Skin of body (tissue), 1 donor: ENCODE measurements at regions not wholly inside any gene's neighbourhood (a gene's known extent, or its start where the extent isn't known, plus 50 kb on each side); places are given as distances from the start of the nearest gene placed in this dataset.
"Not testable (repeated sequence)": the region's sequence is repeated elsewhere in the genome, so short reads cannot be mapped to it uniquely, and the experiment has no call there.

Experiments
- DNase-seq: peaks from one replicate; lab custom pipeline; 2025; lab: John Stamatoyannopoulos, UW

DNA sequence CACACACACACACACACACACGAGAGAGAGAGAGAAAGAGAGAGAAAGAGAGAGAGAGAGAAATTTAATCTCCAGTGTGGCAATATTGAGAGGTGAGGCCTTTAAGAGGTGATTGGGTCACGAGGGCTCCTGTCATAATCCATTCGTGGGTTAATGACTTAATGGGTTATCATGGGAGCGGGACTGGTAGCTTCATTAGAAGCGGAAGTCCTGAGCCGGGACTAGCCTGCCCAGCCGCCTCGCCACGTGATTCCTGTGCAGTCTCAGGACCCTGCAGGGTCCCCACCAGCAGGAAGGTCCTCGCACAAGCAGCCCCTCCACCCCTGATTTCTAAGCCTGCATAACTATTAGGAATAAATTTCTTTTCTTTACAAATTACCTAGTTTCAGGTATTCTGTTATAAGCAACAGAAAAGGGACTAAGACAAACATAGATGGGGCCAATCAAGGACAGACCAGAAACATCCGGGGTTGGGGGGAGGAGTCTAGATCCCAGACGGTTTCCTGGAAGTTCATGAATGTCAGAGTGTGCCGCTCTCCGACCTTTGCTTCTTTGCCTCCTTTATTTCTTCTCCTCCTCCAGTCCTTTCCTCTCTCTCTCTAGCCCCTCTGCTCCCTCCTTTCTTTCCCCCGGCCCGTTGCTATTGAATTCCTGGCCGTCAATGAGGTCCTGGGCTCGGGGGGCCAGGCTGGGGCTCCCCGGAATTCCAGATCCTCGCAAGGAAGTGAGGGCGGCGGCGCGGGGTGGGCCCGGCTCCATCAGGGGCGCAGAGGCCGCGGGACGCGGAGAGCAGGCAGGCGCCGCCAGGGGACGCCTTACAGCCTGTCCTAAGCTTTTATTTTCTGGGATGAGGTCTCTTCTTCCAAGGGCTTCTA lies 146.8 kb downstream of the CYP26A1 start:
- DNase-seq, result no peak

GRCh38 chr10:93221171-93221496 lies 147.4 kb downstream of the CYP26A1 start:
- DNase-seq, result no peak

DNA sequence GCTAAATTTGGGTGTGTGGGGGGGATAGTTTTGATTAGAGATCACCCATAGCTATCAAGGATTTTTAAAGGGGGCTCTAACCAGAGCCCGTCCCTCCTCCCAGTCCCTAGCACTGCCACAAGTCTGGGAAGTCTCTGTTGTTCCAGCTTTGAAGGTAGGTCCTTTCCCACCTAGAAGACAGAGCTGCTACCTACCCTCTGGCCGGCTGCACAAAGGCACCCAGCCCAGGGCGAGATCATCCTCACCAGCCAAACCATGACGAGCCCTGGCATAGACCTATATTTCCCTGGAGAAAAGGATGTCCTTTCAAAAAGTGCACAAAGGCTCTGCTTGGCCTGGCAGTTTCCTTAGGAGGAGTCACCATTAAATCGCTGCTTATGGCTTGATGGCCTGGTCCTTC lies 147.8 kb downstream of the CYP26A1 start:
- no peak for DNase-seq

DNA sequence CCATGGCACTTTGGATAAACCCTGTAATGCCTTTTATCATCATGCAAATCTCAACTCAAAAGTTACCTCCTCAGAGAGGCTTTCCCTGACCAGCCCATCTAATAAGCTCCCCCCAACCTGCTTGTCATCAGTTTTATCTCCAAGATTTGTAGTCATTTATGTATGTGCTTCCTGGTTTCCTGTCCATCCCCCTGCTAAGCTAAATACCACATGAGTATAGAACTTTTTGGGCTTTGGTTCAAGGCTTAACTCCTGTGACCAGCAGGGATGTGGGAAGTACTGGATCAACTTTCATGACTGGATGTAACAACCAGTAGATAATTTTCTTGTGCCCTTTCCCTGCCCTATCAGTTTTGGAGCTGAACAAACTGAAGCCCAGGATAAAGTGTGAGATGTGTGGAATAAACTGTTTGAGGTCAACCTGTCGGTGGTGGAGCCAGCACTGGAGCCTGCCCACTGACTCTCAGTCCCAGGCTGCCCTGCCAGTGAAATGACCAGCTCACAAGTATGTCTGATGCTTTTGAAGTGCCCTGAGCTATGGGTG lies 148.6 kb downstream of the CYP26A1 start:
- no peak for DNase-seq

GRCh38 chr10:93222876-93223275 lies 149.2 kb downstream of the CYP26A1 start:
- DNase-seq, result no peak

DNA sequence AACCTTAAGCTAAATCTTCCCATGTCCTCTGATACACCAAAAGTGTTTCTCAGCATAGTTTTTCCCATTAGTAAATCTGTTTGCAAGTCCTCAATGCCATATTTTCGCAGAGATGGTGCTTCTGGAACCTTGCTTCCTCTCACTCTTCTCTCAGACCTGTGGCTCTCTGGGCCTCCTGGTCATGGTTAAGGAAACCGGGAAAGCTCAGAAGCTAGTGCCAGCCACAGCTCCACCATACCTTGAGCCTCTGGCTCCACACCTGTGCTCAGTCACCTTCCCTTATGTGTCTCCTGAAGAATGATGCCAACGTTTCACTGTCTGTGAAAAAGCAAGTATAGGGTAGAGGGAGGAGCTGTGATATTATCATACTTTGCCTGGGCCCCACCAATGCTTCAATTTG lies 149.6 kb downstream of the CYP26A1 start:
- DNase-seq, result no peak

DNA sequence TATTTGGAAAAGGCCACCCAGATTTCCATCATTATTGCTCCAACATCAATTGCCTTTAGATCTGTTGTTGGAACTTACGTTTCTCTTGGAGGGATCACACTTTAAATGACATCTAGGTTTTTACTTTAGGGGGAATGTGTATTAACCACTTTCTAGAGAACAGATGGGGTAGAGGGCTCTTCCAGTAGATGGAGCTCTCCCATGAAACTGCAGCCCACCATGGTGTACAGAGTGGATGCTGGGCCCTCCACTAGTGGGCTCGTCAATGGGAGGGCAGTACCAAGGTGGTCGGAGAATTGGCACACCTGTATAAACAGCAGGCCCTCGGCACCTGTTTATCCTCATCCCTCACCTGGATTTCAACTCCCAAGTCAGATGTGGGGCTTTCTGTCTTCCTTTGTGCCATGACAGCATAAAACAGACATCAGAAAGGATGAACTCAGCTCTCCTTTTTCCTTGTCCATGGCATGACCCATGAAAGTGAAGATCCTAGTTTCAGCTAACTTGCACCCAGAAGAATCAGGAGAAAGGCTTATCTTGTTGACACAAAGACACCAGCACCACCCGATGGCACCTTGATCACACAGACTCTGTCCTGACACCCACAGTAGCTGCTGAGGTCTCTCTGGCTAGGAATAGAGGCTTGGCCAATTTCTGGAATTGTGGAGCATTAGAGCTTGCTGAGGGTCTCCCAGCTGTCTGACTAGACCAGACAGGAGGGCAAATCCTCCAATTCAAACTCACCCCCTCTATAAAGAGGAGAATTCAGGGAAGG lies 150.5 kb downstream of the CYP26A1 start:
- no peak for DNase-seq

- DNase-seq, result no peak
These were observed 152.2 kb downstream of the CYP26A1 start for GRCh38 chr10:93225938-93226337.

DNA sequence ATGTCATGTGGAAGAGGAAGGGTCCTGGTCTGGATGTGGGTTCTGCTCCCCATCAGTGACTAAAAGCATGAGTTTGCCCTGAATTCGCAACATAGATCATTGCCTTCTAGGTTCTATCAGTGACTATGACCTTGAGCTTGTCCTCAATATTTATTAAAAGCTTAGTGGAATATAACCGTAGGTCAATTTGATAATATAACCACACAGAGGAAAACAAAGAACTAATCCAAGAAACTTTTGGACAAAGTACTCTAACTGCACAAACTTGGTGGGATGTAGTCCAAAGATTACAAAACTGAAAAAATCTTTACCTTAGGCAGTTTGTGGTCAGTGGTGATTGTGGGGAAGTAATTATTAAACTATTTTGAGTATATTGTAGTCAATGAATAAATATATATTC lies 152.9 kb downstream of the CYP26A1 start:
- no peak for DNase-seq

DNA sequence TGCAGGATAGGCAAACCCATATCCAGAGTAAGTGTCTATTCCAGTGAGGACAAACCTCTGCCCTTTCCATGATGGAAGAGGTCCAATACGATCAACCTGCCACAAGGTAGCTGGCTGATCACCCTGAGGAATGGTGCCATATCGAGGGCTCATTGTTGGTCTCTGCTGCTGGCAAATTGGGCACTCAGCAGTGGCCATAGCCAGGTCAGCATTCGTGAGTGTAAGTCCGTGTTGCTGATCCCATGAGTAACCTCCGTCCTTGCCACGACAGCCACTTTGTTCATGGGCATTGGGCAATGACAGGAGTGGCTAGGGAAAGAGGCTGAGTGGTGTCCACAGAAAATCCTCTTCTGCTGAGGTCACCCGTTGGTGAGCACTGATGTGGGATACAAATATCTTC lies 156.9 kb downstream of the CYP26A1 start:
- DNase-seq, result not testable (repeated sequence)

DNA sequence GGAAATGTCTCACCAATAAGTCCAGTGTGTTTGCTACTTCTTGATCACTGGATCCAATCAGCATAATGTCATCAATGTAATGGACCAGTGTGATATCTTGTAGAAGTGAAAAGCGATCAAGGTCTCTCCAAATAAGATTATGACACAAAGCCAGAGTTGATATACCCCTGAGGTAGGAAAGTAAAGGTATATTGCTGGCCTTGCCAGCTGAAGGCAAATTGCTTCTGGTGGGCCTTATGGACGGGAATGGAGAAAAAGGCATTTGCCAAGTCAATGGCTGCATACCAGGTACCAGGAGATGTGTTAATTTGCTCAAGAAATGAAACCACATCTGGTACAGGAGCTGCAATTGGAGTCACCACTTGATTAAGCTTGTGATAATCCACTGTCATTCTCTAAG lies 158.5 kb downstream of the CYP26A1 start:
- not testable (repeated sequence) for DNase-seq

DNA sequence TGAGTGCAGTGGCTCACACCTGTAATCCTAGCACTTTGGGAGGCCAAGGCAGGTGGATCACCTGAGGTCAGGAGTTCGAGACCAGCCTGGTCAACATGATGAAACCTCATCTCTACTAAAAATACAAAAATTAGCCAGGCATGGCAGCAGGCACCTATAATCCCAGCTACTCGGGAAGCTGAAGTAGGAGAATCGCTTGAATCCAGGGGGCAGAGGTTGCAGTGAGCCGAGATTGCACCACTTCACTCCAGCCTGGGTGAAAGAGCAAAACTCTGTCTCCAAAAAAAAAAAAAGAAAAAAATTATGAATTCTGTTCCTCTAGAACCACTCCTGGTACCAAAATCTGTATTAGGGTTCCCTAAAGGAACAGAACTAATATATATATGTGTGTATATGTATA lies 161.2 kb downstream of the CYP26A1 start:
- DNase-seq, result not testable (repeated sequence)

DNA sequence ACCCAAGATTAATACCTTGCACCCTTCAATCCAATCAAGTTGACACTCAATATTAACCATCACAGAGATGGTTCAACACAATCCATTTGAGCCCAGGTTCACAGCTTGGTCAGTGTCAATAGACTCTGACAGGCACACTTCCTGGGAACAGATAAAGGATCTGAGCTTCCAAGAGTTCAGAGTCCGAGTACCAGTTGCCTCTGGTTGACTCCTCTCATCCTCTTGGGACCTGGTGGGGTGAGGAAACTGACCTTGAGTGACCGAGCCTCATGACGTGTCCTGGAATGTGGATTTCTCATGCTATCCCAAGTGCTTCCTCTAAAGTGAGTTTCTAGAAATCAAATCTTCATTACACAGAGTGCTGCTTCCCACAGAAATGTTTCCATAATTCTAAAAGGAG lies 162.0 kb downstream of the CYP26A1 start:
- DNase-seq, result no peak

DNA sequence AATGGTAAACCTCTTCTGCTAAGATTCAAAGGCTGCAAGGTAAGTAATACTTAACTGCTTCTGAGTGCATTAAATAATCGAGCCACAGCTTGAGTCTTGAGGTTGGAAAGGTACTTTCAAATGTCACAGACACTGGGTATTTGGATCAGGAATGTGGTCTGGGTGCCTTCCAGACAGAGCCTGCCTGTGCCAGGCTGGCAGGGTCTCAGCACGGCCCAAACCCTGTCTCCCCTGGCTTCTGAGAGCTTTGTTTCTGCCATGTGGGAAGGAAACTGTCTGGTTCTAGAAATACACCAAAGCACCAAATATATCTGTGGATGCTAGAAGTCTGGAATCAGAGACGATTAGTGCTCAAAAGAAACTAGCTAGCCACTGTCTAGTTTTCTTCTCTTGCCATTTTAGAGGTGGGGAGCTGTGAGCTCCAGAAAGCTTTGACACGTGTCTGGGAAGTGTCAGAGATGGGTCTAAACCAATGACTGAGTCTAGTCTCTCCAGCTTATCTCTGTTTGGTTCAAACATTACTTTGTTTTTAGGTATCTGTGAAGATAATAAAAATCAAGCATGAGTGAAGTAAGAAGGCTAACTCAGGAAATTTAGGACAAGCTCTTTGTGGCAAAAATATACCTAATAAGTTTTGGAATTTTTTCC lies 162.8 kb downstream of the CYP26A1 start:
- no peak for DNase-seq

DNA sequence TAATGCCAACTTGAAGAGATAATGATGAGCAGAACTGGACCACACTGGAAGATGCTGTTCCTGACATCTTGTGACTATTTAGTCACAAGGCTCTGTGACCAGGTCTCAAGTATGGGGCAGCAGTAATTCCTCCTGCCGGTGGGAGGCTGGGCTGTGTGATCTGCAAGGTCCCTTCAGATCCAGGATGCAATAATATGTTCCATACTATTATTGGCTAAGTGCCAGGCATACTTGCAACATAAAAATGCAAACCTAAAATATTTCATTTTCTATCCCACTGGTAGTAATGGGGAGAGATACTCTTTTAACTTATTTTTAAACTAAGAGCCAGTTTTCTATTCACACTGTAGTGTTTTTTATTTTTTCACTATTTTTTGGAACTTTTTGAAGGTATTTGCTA lies 171.5 kb downstream of the CYP26A1 start:
- no peak for DNase-seq

- DNase-seq, result no peak
These were observed 172.1 kb downstream of the CYP26A1 start for GRCh38 chr10:93245779-93246178.

- no peak for DNase-seq
These were observed 175.0 kb downstream of the CYP26A1 start for GRCh38 chr10:93248583-93249227.

- DNase-seq, result no peak
These were observed 176.3 kb downstream of the CYP26A1 start for GRCh38 chr10:93250010-93250409.

DNA sequence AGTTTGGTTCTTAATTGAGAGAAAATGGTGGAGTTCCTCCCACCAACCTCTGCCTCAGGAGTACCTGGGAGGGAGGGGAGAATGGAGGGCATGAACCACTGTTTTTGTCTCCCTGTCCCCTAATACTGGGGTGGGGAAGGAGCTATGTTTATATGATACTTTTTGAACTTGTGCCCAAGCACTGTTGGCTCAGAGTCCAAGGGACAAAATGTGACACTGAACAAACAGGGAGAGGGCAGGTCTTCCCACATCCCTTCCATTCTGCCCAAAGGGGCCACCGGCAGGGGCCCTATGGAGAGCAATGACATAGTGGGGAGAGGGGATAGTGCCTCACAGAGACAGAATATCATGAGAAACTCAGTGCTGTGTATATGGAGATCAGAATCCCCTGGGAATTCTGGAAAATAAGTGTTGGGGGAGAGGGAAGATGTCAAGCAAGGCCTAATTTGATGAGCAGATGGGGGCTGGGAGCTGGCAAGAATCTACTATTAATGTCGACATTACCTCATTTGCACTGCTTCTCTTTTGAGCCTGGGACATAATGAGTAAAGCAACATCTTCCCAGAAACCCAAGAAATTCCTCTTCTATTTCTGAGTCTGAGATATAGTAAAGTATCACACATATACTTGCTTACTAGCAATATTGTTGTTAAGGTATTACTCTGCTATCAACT lies 180.6 kb downstream of the CYP26A1 start:
- no peak for DNase-seq

- DNase-seq, result no peak
These were observed 181.9 kb downstream of the CYP26A1 start for GRCh38 chr10:93255546-93255945.
